CD1c-positive myeloid dendritic cell (primary cell): ENCODE measurements at regions not wholly inside any gene's neighbourhood (a gene's known extent, or its start where the extent isn't known, plus 50 kb on each side); places are given as distances from the start of the nearest gene placed in this dataset.
A peak's percentile ranks its signal among the peaks of the same experiment; 100 is the strongest.

Experiments
- DNase-seq: peaks from one replicate; pipeline ENCODE4 v3.0.0-alpha.2; 2016; ENCODE audit errors: extremely low spot score

DNA sequence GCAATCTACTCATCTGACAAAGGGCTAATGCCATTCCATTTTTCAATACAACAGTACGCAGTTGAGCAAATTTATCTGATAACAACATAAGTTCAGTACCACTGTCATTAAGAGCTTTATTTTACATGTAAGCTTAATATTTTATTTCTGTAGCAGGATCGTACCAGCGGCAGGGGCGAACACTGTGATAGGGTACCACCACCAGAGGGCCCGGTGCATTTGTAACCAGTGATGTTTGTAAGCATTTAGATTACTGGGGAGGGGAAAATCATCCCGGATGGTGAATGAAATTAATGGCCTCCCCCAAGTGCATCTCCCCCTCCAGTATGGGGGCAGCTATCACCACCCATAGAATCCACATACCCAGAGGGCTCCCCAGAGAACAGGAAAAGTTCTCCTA lies 179.0 kb downstream of the ADGRA3 start:
- DNase-seq = no peak

- DNase-seq = no peak
Measured at GRCh38 chr4:22334155-22334554, 181.7 kb downstream of the ADGRA3 start.

GRCh38 chr4:22324422-22324821 lies 191.4 kb downstream of the ADGRA3 start:
- DNase-seq = no peak

- DNase-seq = no peak
Measured at GRCh38 chr4:22323691-22324090, 192.2 kb downstream of the ADGRA3 start.

DNA sequence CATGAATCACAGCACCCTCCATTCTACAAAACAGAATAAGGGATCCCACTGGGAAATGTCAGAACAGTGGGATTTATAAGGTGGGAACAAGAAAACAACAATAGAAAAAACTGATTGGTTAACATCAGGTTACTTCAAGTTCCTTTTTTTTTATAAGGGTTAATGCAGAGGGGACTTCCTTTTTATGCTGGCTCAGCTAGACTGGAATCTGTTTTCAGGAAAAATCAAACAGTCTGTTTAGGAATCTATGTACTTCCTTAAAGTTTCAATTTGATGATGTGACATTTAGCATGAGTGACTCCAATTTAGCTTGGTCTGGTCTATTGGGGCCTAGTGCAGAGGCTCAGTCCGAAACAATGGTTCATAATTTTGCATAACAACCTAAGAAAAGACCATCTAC lies 192.9 kb downstream of the ADGRA3 start:
- DNase-seq = no peak

- no peak for DNase-seq
Measured at GRCh38 chr4:22315628-22316027, 200.2 kb downstream of the ADGRA3 start.

GRCh38 chr4:22313976-22314375 lies 201.9 kb downstream of the ADGRA3 start:
- DNase-seq = no peak

DNA sequence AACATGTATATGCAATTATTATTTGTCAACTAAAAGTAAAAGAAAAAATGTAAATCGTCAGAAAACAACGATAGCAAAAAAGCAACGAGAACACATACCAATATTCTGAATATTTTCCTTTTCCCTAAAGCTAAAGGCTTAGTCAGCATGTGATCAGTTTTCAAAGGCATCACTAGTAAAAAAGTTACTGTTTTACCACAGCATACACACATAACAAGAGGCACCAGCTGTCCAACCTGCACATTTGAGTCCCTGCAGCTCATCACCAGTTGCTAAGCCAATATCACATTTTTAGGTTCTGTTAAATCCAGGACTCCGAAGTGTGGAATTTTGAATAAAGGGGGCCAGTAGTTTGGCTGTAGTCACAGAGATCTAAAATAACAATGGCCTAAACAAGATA lies 203.8 kb downstream of the ADGRA3 start:
- no peak for DNase-seq

- DNase-seq = no peak
Measured at GRCh38 chr4:22301253-22301652, 214.6 kb downstream of the ADGRA3 start.

- DNase-seq = no peak
Measured at GRCh38 chr4:22299678-22300077, 216.2 kb downstream of the ADGRA3 start.

DNA sequence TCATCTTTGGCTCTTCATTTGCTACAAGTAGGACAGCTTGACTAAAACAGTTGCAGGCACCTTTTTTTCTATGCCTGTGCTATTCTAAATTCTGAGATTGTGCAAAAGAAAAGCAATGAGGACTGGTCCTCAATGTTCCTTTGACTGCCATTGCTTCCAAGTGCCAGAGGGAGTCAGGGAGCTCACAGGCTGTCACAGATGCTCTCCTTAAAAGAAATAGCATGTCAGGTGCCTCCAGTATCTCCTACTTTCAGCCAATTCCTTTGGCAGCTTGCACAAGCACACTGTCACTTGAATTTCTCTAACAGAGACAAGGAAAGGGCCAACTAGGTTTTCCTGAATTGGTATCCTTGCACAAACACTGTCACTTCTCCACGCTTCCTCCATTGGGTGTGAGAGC lies 228.2 kb downstream of the ADGRA3 start:
- no peak for DNase-seq

GRCh38 chr4:22268350-22269025 lies 247.4 kb downstream of the ADGRA3 start:
- DNase-seq = no peak

- no peak for DNase-seq
Measured at GRCh38 chr4:22264261-22264660, 251.6 kb downstream of the ADGRA3 start.

DNA sequence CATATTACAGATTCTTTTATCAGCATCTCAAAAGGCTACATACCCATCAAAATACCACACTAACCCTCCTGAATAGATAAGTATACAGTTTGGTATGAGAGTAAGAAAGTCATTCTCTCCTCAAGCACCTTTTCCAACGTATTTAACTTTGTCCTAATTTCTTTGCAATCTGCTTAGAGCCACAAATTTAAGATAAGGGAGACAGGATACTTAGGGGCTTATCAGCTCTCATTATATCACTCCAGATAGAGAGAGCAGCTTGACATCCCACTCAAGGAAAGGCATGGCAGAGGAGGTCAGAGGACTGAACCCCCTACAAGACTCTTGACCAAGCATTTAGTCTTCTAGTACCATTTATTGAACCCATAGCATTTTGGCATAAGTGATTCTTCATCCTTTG lies 262.4 kb downstream of the ADGRA3 start:
- DNase-seq = no peak

- no peak for DNase-seq
Measured at GRCh38 chr4:22246847-22247246, 269.0 kb downstream of the ADGRA3 start.

- DNase-seq = no peak
Measured at GRCh38 chr4:22245294-22245693, 270.6 kb downstream of the ADGRA3 start.

- no peak for DNase-seq
Measured at GRCh38 chr4:22241415-22241814, 274.5 kb downstream of the ADGRA3 start.

- no peak for DNase-seq
Measured at GRCh38 chr4:22240814-22241213, 275.1 kb downstream of the ADGRA3 start.

DNA sequence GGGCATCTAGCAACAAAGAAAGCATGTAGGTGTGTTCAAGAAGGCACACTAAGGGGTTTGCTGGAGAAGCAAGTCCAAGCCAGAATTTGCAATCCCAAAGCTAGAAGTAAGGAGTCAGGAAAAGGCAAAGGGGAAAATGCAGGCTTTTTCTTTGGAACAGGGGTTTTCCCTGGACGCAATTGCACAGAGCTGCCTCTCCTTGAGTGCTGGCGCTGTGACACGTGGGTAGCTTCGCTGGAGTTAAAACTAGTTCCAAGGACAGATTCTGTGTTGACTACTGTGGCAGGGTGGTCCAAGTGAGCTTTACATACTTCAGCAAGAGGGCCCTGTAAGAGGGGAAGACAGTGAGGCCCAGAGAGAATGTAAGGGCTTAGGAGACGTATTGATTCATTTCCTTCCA lies 277.1 kb downstream of the ADGRA3 start:
- DNase-seq = no peak

DNA sequence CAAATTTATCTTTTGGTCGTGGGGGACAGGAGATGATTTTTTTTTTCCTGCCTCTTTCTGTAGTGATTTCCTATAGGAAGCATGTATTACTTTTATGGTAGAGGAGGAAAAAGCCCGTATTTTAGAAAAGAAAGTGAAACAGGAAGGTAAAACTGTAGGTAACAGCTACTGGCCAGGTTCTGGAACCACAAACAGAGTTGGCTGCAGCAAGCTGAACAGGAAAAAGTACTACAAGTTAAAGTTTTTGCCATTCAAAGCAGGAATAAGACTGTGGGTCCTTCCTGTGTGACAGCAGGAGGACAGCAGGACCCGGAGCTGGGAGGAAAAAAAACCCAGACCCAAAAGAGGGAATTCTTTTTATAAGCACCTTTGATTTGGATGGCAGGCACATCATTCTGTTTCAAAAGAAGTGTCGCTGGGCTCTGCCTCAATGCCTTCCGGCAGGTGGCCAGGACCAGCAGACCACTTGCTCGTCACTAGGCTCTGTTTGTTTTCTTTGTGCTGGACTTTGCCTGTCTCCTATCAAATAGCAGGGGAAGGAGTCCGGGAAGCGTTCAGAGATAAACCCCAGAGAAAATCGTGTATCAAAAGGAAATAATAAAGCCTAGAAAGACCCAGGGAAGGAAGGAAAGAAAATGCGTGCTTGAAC lies 277.9 kb downstream of the ADGRA3 start:
- no peak for DNase-seq

GRCh38 chr4:22237155-22237751 lies 278.6 kb downstream of the ADGRA3 start:
- DNase-seq = peak; percentile 4

DNA sequence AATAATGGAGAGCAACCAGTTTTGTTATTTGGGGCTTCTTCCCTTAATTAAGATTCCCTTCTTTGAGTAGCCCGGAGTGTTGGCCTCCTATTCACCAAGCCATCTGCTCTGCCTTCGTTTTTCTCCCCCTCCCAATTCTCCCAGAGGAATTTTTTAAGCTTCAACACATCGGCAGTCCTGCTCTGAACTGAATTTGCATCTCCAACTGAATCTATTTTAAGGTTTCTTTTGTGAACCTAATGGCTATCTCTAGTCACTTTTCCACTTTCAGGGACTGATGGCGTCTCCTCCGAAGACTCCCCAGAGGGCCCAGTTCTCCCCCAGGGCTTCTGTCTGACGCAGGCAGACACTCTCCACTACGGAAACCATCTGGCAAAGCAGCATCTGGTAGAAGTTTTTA lies 280.2 kb downstream of the ADGRA3 start:
- no peak for DNase-seq

DNA sequence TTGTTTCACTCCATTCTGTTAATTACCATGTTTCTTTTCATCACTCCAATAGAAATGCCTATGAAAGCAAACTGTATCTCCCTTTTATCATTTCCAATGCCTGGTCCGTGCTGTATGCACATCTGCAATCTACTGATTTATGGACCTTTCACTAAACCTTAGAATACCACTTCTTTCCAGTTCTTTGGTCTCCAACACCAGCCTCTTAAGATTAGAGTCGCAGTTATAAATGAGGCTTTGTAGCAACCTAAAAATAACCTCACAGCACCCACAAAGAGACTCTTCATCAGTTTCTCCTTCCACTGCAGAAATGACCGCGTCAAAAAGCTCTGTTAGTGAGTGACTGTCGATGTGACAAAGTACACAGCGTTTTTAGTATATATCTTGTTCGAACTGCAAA lies 282.6 kb downstream of the ADGRA3 start:
- no peak for DNase-seq
